ENCODE measurements at regions not wholly inside any gene's neighbourhood (a gene's known extent, or its start where the extent isn't known, plus 50 kb on each side); places are given as distances from the start of the nearest gene placed in this dataset.

- TF ChIP-seq CTCF (IDR thresholded peaks at IDR 0.05) (no peak), POLR2A (IDR thresholded peaks at IDR 0.05) (no peak)
Observed at GRCh38 chr13:99136427-99136954, 64.2 kb upstream of the UBAC2 start.
